GM12892 (cell line): ENCODE measurements at regions not wholly inside any gene's neighbourhood (a gene's known extent, or its start where the extent isn't known, plus 50 kb on each side); places are given as distances from the start of the nearest gene placed in this dataset.

ENCODE experiments used
- POLR2A ChIP-seq: IDR thresholded peaks from 2 replicates; pipeline ENCODE4 v1.6.1; 2011; ENCODE audit warnings: low read depth, low read length, control low read depth
- POLR2AphosphoS5 ChIP-seq: IDR thresholded peaks from 2 replicates; pipeline ENCODE4 v1.6.1; 2011; ENCODE audit warnings: low read depth, low read length, control low read depth
- TAF1 ChIP-seq: IDR thresholded peaks from 2 replicates; pipeline ENCODE4 v1.6.1; 2011; ENCODE audit warnings: low read depth, mild to moderate bottlenecking, control low read depth, low read length, borderline replicate concordance

DNA sequence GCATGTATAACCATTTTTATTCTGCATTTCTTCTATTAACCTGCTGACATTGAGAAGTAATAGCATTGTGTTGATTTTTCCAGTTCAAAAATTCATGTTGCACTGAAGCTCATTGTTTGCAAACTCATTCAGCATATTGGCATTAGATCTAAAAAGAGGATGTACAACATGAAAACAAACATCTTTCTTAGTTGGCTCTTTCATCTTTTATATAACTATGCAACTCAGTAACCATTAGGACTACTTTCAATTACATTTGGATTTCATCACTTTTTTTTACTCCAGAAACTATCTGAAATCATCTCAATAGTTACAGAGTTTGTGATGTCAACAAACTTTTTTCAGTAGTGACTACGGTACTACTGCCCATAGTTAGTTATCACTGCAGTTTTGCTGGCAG lies 346.0 kb upstream of the EPHA5 start:
- TF ChIP-seq POLR2A = no peak
- no peak for TF ChIP-seq POLR2AphosphoS5
- TF ChIP-seq TAF1 = no peak
